Kidney glomerular epithelial cell (primary cell): ENCODE measurements at regions not wholly inside any gene's neighbourhood (a gene's known extent, or its start where the extent isn't known, plus 50 kb on each side); places are given as distances from the start of the nearest gene placed in this dataset.
A peak's percentile ranks its signal among the peaks of the same experiment; 100 is the strongest.

Experiments used
- DNase-seq: peaks from one replicate; lab custom pipeline; 2025; lab: John Stamatoyannopoulos, UW

GRCh38 chr6:33950891-33951889 lies 147.4 kb upstream of the MLN start:
- DNase-seq, result no peak

- DNase-seq, result no peak
These were observed 146.7 kb upstream of the MLN start for GRCh38 chr6:33950472-33950881.

- DNase-seq, result no peak
These were observed 146.2 kb upstream of the MLN start for GRCh38 chr6:33949877-33950435.

- DNase-seq, result no peak
These were observed 145.3 kb upstream of the MLN start for GRCh38 chr6:33949111-33949510.

- no peak for DNase-seq
These were observed 144.3 kb upstream of the MLN start for GRCh38 chr6:33947916-33948594.

- DNase-seq, result no peak
These were observed 143.2 kb upstream of the MLN start for GRCh38 chr6:33947047-33947446.

GRCh38 chr6:33945931-33946330 lies 142.1 kb upstream of the MLN start:
- DNase-seq, result no peak

GRCh38 chr6:33944686-33945411 lies 141.0 kb upstream of the MLN start:
- DNase-seq, result no peak

GRCh38 chr6:33936886-33937285 lies 133.1 kb upstream of the MLN start:
- no peak for DNase-seq

- no peak for DNase-seq
These were observed 131.8 kb upstream of the MLN start for GRCh38 chr6:33935439-33936080.

- no peak for DNase-seq
These were observed 131.0 kb upstream of the MLN start for GRCh38 chr6:33934731-33935270.

GRCh38 chr6:33933101-33933500 lies 129.3 kb upstream of the MLN start:
- no peak for DNase-seq

GRCh38 chr6:33931799-33932198 lies 128.0 kb upstream of the MLN start:
- no peak for DNase-seq

- no peak for DNase-seq
These were observed 125.9 kb upstream of the MLN start for GRCh38 chr6:33929575-33930288.

GRCh38 chr6:33927616-33928015 lies 123.8 kb upstream of the MLN start:
- peak; percentile 73 for DNase-seq

- DNase-seq, result no peak
These were observed 123.3 kb upstream of the MLN start for GRCh38 chr6:33927112-33927511.

- DNase-seq, result no peak
These were observed 122.6 kb upstream of the MLN start for GRCh38 chr6:33926451-33926850.

GRCh38 chr6:33925936-33926335 lies 122.1 kb upstream of the MLN start:
- DNase-seq, result no peak

GRCh38 chr6:33925210-33925609 lies 121.4 kb upstream of the MLN start:
- no peak for DNase-seq

- DNase-seq, result no peak
These were observed 120.9 kb upstream of the MLN start for GRCh38 chr6:33924681-33925080.
